HT-29 (cell line): ENCODE measurements at regions not wholly inside any gene's neighbourhood (a gene's known extent, or its start where the extent isn't known, plus 50 kb on each side); places are given as distances from the start of the nearest gene placed in this dataset.

ENCODE experiments used
- DNase-seq: peaks from one replicate; pipeline ENCODE4 v3.0.0-alpha.2; 2015; ENCODE audit warnings: low spot score

- DNase-seq: no peak
These were observed 124.1 kb upstream of the WWC1 start for GRCh38 chr5:168167338-168167737.

- DNase-seq: no peak
These were observed 122.3 kb upstream of the WWC1 start for GRCh38 chr5:168168978-168169698.

GRCh38 chr5:168169791-168170190 lies 121.7 kb upstream of the WWC1 start:
- no peak for DNase-seq

GRCh38 chr5:168171901-168172759 lies 119.3 kb upstream of the WWC1 start:
- DNase-seq: no peak

- no peak for DNase-seq
These were observed 118.7 kb upstream of the WWC1 start for GRCh38 chr5:168172760-168173223.

- DNase-seq: no peak
These were observed 117.1 kb upstream of the WWC1 start for GRCh38 chr5:168174376-168174775.

- no peak for DNase-seq
These were observed 115.2 kb upstream of the WWC1 start for GRCh38 chr5:168176251-168176650.

- DNase-seq: no peak
These were observed 114.5 kb upstream of the WWC1 start for GRCh38 chr5:168176941-168177340.

- no peak for DNase-seq
These were observed 113.5 kb upstream of the WWC1 start for GRCh38 chr5:168177831-168178450.

GRCh38 chr5:168179192-168179593 lies 112.3 kb upstream of the WWC1 start:
- DNase-seq: no peak

GRCh38 chr5:168182269-168182668 lies 109.2 kb upstream of the WWC1 start:
- DNase-seq: no peak

- no peak for DNase-seq
These were observed 107.3 kb upstream of the WWC1 start for GRCh38 chr5:168184103-168184502.

GRCh38 chr5:168186289-168187074 lies 105.0 kb upstream of the WWC1 start:
- DNase-seq: no peak

GRCh38 chr5:168187614-168188013 lies 103.8 kb upstream of the WWC1 start:
- DNase-seq: no peak

- no peak for DNase-seq
These were observed 103.3 kb upstream of the WWC1 start for GRCh38 chr5:168188182-168188581.

- DNase-seq: no peak
These were observed 99.3 kb upstream of the WWC1 start for GRCh38 chr5:168192120-168192519.

- DNase-seq: no peak
These were observed 97.8 kb upstream of the WWC1 start for GRCh38 chr5:168193493-168194250.

- DNase-seq: no peak
These were observed 96.3 kb upstream of the WWC1 start for GRCh38 chr5:168195110-168195509.

GRCh38 chr5:168198359-168198758 lies 93.1 kb upstream of the WWC1 start:
- DNase-seq: no peak

GRCh38 chr5:168202996-168203395 lies 88.4 kb upstream of the WWC1 start:
- DNase-seq: no peak

- no peak for DNase-seq
These were observed 87.3 kb upstream of the WWC1 start for GRCh38 chr5:168204165-168204564.
